HepG2 (cell line): ENCODE measurements at regions not wholly inside any gene's neighbourhood (a gene's known extent, or its start where the extent isn't known, plus 50 kb on each side); places are given as distances from the start of the nearest gene placed in this dataset.

Experiments
- CBX5 ChIP-seq: sonication (generic); formaldehyde crosslinking; IDR thresholded peaks from 2 replicates; pipeline ENCODE4 v1.4.0; 2020; ENCODE audit warnings: missing genetic modification reagents, borderline replicate concordance
- DMAP1 ChIP-seq: IDR thresholded peaks from 2 replicates; pipeline ENCODE4 v1.6.1; 2016
- ELF1 ChIP-seq: sonication (generic); formaldehyde crosslinking; IDR thresholded peaks from 2 replicates; pipeline ENCODE4 v1.4.0; 2020; ENCODE audit warnings: missing genetic modification reagents
- GATAD2A ChIP-seq: IDR thresholded peaks from 2 replicates; pipeline ENCODE4 v1.6.1; 2016
- HIVEP1 ChIP-seq: sonication (generic); formaldehyde crosslinking; IDR thresholded peaks from 2 replicates; pipeline ENCODE4 v1.4.0; 2020; ENCODE audit warnings: mild to moderate bottlenecking, missing genetic modification reagents
- HMG20A ChIP-seq: IDR thresholded peaks from 2 replicates; pipeline ENCODE4 v1.6.1; 2016; ENCODE audit warnings: borderline replicate concordance
- MED1 ChIP-seq: sonication (generic); formaldehyde crosslinking; IDR thresholded peaks from 2 replicates; pipeline ENCODE4 v1.4.0; 2020; ENCODE audit warnings: missing genetic modification reagents
- MXD1 ChIP-seq: sonication (generic); formaldehyde crosslinking; IDR thresholded peaks from 2 replicates; pipeline ENCODE4 v1.4.0; 2020; ENCODE audit warnings: mild to moderate bottlenecking, missing genetic modification reagents
- NCOR1 ChIP-seq: fragments of 200-600 bp; sonication (generic); IDR thresholded peaks from 2 replicates; pipeline ENCODE4 v1.7.0; 2017; ENCODE audit warnings: antibody characterized with exemption, low read length, borderline replicate concordance
- PHF8 ChIP-seq: sonication (generic); formaldehyde crosslinking; IDR thresholded peaks from 2 replicates; pipeline ENCODE4 v1.5.0; 2020; ENCODE audit warnings: missing genetic modification reagents
- PPARG ChIP-seq: conservative IDR thresholded peaks from 2 replicates; pipeline ENCODE4 v1.6.1; 2016; ENCODE audit warnings: missing biosample characterization, missing genetic modification reagents
- SETDB1 ChIP-seq: sonication (generic); formaldehyde crosslinking; IDR thresholded peaks from 2 replicates; pipeline ENCODE4 v1.5.1; 2020; ENCODE audit warnings: missing genetic modification reagents, mild to moderate bottlenecking, borderline replicate concordance
- SMAD9 ChIP-seq: sonication (generic); formaldehyde crosslinking; IDR thresholded peaks from 2 replicates; pipeline ENCODE4 v1.5.1; 2020; ENCODE audit warnings: mild to moderate bottlenecking, missing genetic modification reagents
- SOX13 ChIP-seq, 3 experiments: fragments of 450-650 bp in 1 of 3; sonication (generic) in 1 of 3; formaldehyde crosslinking in 1 of 3; IDR thresholded peaks in 2 of 3; conservative IDR thresholded peaks in 1 of 3; 2 replicates each; pipeline versions ENCODE4 v1.5.0 to v1.6.1; 2016 to 2020; ENCODE audit warnings: antibody characterized with exemption in 1 of 3, mild to moderate bottlenecking in 1 of 3, missing compliant biosample characterization in 1 of 3, missing genetic modification reagents in 1 of 3, moderate library complexity in 1 of 3
- SRSF9 ChIP-seq: fragments of 200-400 bp; formaldehyde crosslinking; IDR thresholded peaks from 2 replicates; pipeline ENCODE4 v1.6.1; 2018; ENCODE audit warnings: borderline replicate concordance, mild to moderate bottlenecking, low read depth, low read length; ENCODE audit not compliant: insufficient read depth, poor library complexity, severe bottlenecking
- TFDP1 ChIP-seq: IDR thresholded peaks from 2 replicates; pipeline ENCODE4 v1.6.1; 2016; ENCODE audit warnings: missing compliant biosample characterization, missing genetic modification reagents, borderline replicate concordance
- TFE3 ChIP-seq: IDR thresholded peaks from 2 replicates; pipeline ENCODE4 v1.6.1; 2016
- ZBTB7B ChIP-seq: sonication (generic); formaldehyde crosslinking; IDR thresholded peaks from 2 replicates; pipeline ENCODE4 v1.4.0; 2020; ENCODE audit warnings: missing genetic modification reagents
- ZHX1 ChIP-seq: sonication (generic); formaldehyde crosslinking; IDR thresholded peaks from 2 replicates; pipeline ENCODE4 v1.8.1; 2022; ENCODE audit warnings: low read depth, mild to moderate bottlenecking, missing genetic modification reagents
- ZMYM3 ChIP-seq: sonication (generic); formaldehyde crosslinking; IDR thresholded peaks from 2 replicates; pipeline ENCODE4 v1.5.1; 2020; ENCODE audit warnings: mild to moderate bottlenecking, missing genetic modification reagents
- ZNF468 ChIP-seq: sonication (generic); formaldehyde crosslinking; IDR thresholded peaks from 2 replicates; pipeline ENCODE4 v1.8.0; 2022; ENCODE audit warnings: mild to moderate bottlenecking, moderate library complexity, missing genetic modification reagents
- ZNF543 ChIP-seq: sonication (generic); formaldehyde crosslinking; IDR thresholded peaks from 2 replicates; pipeline ENCODE4 v1.4.0; 2020; ENCODE audit warnings: mild to moderate bottlenecking, missing genetic modification reagents
- ZNF598 ChIP-seq: sonication (generic); formaldehyde crosslinking; IDR thresholded peaks from 2 replicates; pipeline ENCODE4 v1.5.1; 2020; ENCODE audit warnings: mild to moderate bottlenecking, missing genetic modification reagents, borderline replicate concordance
- ZNF614 ChIP-seq: IDR thresholded peaks from 2 replicates; pipeline ENCODE4 v1.6.1; 2018; ENCODE audit warnings: missing biosample characterization, missing genetic modification reagents, inconsistent platforms, borderline replicate concordance
- ZNF7 ChIP-seq: IDR thresholded peaks from 2 replicates; pipeline ENCODE4 v1.6.1; 2016; ENCODE audit warnings: missing biosample characterization, missing genetic modification reagents
- ZNF772 ChIP-seq: sonication (generic); formaldehyde crosslinking; IDR thresholded peaks from 2 replicates; pipeline ENCODE4 v1.5.0; 2020; ENCODE audit warnings: mild to moderate bottlenecking, missing genetic modification reagents

GRCh38 chr5:67770431-67771025 lies 445.0 kb upstream of the PIK3R1 start (continued):
- TF ChIP-seq ZNF468 (no peak), TFDP1 (CRISPR knock-in tag) (no peak; the same call in 1 of the 2 replicates), ZNF614 (CRISPR knock-in tag) (peak; percentile 58; the same call in 1 of the 2 replicates), ZNF543 (CRISPR knock-in tag) (peak; percentile 83; the same call in 1 of the 2 replicates), HMG20A (CRISPR knock-in tag) (peak; percentile 89), ZHX1 (peak; percentile 14; the same call in 1 of the 2 replicates), PHF8 (CRISPR knock-in tag) (no peak), MED1 (peak; percentile 94), ELF1 (peak; percentile 62), ZNF598 (CRISPR knock-in tag) (no peak), NCOR1 (peak; percentile 85), ZBTB7B (CRISPR knock-in tag) (peak; percentile 31), SMAD9 (CRISPR knock-in tag) (no peak), GATAD2A (CRISPR knock-in tag) (peak; percentile 96), HIVEP1 (CRISPR knock-in tag) (0 out of 2 replicates have a peak, but pooled peaks have one; percentile 23), TFE3 (CRISPR knock-in tag) (peak; percentile 100), ZNF7 (no peak), SETDB1 (no peak), SOX13 (IDR thresholded peaks at IDR 0.05) (peak; percentile 84), SOX13 (CRISPR knock-in tag; conservative IDR thresholded peaks at IDR 0.05 in 1 of 2, IDR thresholded peaks at IDR 0.05 in 1 of 2) (peak in 1 of 2 experiments; percentile 89; a peak in 2 of 4 replicates), SRSF9 (no peak), MXD1 (CRISPR knock-in tag) (no peak), CBX5 (peak; percentile 91), DMAP1 (CRISPR knock-in tag) (peak; percentile 49; the same call in 1 of the 2 replicates), PPARG (CRISPR knock-in tag) (peak; percentile 51), ZNF772 (CRISPR knock-in tag) (peak; percentile 50; the same call in 1 of the 2 replicates), ZMYM3 (CRISPR knock-in tag) (peak; percentile 38; the same call in 1 of the 2 replicates)
